Body of pancreas (tissue), 4 donors: ENCODE measurements at regions not wholly inside any gene's neighbourhood (a gene's known extent, or its start where the extent isn't known, plus 50 kb on each side); places are given as distances from the start of the nearest gene placed in this dataset.

ENCODE experiments used
- ATAC-seq: fragments of 150-250 bp; one replicate; pipeline ENCODE4 v1.9.1; 2016
- DNase-seq, 4 donors: peaks; one replicate each; pipeline ENCODE4 v3.0.0-alpha.2; 2019
- H3K27ac ChIP-seq, 4 donors: fragments of 200-600 bp; sonication (generic); 1 replicate in 3 of 4; 2 replicates in 1 of 4; pipeline versions ENCODE4 v1.5.1 to v1.6.1; 2016 to 2019; ENCODE audit warnings: mild to moderate bottlenecking in 1 of 4, mixed read lengths in 1 of 4, moderate library complexity in 1 of 4
- H3K27me3 ChIP-seq, 2 donors: fragments of 200-600 bp; sonication (generic); one replicate each; pipeline ENCODE4 v1.6.0; 2016; ENCODE audit warnings: mild to moderate bottlenecking in 1 of 2
- H3K36me3 ChIP-seq, 2 donors: fragments of 200-600 bp; sonication (generic); replicated peaks in 1 of 2; 2 replicates each; pipeline ENCODE4 v1.5.1; 2016; ENCODE audit warnings: low read depth in 2 of 2; ENCODE audit not compliant: insufficient read depth in 1 of 2
- H3K4me1 ChIP-seq: fragments of 200-600 bp; sonication (generic); one replicate; pipeline ENCODE4 v1.6.0; 2016
- H3K4me3 ChIP-seq, 2 donors: fragments of 200-600 bp; sonication (generic); 1 replicate in 1 of 2; 2 replicates in 1 of 2; pipeline ENCODE4 v1.5.1; 2016 to 2019
- H3K9me3 ChIP-seq, 3 donors: fragments of 200-600 bp; sonication (generic); 1 replicate in 2 of 3; 2 replicates in 1 of 3; pipeline ENCODE4 v1.5.1; 2016
- POLR2A ChIP-seq, 3 donors: fragments of 450-650 bp; IDR thresholded peaks; one replicate each; pipeline ENCODE4 v1.6.1; 2016; ENCODE audit warnings: antibody characterized with exemption in 3 of 3, mild to moderate bottlenecking in 2 of 3
- WGBS, 2 donors: methylation state at CpG; one replicate each; pipeline ENCODE4 v1.1.5; 2017; 5-methylcytosine and 5-hydroxymethylcytosine counted together
- intact Hi-C: fragments of 100-400 bp; cut with DNase I; formaldehyde crosslinking; loops from one replicate; pipeline ENCODE4 v1.15.1; 2023
- TF ChIP-seq, protein P1 (sequence below), 7 experiments: fragments of 450-650 bp in 4 of 7; fragments of 200-600 bp in 3 of 7; sonication (generic) in 3 of 7; IDR thresholded peaks; one replicate each; pipeline ENCODE4 v1.5.1; 2016 to 2019; ENCODE audit warnings: antibody characterized with exemption in 7 of 7

DNA sequence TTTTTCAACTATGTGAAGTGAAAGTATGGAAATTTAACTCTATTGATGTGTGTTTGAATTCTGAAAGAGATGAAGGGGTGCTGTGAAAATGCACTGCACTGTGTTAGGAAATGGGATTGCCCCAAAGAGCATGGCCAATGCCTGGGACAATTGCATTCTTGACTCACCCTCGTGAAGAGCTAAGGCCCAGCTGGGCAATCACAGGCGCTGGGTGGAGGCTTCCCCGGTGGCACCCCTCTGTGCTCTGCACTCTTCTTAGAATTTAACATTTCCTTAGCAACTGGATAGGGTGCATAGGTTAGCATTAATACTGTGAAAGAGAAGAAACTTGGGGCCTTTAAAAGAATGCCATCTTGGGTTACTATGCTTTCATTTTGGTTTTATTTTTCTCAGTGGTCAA lies 179.9 kb upstream of the GOLIM4 start:
- DNase-seq (no peak), ATAC-seq (no peak)
- Histone ChIP-seq H3K27me3 (no peaks in the 10 kb centered on the region), H3K4me1 (no peaks in the 10 kb centered on the region), H3K4me3 (no peak overlapping the region), H3K27ac (no peak overlapping the region), H3K9me3 (no peaks in the 10 kb centered on the region), H3K36me3 (no peaks in the 10 kb centered on the region)
- 60 to 66% methylated on average over 3 of the region's 3 CpGs for WGBS, 2 donors
- TF ChIP-seq POLR2A (IDR thresholded peaks at IDR 0.05) = no peak
- TF ChIP-seq, protein P1, sequence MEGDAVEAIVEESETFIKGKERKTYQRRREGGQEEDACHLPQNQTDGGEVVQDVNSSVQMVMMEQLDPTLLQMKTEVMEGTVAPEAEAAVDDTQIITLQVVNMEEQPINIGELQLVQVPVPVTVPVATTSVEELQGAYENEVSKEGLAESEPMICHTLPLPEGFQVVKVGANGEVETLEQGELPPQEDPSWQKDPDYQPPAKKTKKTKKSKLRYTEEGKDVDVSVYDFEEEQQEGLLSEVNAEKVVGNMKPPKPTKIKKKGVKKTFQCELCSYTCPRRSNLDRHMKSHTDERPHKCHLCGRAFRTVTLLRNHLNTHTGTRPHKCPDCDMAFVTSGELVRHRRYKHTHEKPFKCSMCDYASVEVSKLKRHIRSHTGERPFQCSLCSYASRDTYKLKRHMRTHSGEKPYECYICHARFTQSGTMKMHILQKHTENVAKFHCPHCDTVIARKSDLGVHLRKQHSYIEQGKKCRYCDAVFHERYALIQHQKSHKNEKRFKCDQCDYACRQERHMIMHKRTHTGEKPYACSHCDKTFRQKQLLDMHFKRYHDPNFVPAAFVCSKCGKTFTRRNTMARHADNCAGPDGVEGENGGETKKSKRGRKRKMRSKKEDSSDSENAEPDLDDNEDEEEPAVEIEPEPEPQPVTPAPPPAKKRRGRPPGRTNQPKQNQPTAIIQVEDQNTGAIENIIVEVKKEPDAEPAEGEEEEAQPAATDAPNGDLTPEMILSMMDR (IDR thresholded peaks at IDR 0.05) = no peak
- intact Hi-C loops = no loop called here

DNA sequence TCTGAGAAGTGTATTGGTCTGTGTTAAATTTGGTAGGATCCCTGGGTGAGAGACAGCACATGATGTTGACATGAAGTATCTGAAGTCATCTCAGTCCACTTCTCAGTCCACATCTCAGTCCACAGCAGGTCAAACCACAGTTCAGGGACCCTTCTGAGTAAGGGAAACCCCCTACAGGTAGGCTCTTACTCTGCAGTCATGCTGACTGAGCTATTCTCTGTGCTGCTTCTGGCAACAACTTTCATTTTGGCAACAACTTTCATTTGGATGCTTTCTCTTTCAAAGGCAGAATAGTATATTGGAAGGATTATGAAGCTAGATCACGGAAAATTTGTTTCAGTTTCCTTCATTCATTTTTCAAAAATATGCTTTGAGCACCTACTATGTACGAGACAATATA lies 178.2 kb upstream of the GOLIM4 start:
- ATAC-seq = no peak
- no peaks in the 10 kb centered on the region for H3K9me3 ChIP-seq
- H3K4me1 ChIP-seq = no peaks in the 10 kb centered on the region
- H3K27me3 ChIP-seq = no peaks in the 10 kb centered on the region
- H3K4me3 ChIP-seq = no peak overlapping the region
- no peaks in the 10 kb centered on the region for H3K36me3 ChIP-seq
- intact Hi-C loops = no loop called here
- no peak overlapping the region for H3K27ac ChIP-seq
- TF ChIP-seq POLR2A (IDR thresholded peaks at IDR 0.05) = no peak
- TF ChIP-seq, protein P1 (IDR thresholded peaks at IDR 0.05) = no peak
- 53 to 67% methylated on average over 2 of the region's 2 CpGs for WGBS, 2 donors
- no peak for DNase-seq

DNA sequence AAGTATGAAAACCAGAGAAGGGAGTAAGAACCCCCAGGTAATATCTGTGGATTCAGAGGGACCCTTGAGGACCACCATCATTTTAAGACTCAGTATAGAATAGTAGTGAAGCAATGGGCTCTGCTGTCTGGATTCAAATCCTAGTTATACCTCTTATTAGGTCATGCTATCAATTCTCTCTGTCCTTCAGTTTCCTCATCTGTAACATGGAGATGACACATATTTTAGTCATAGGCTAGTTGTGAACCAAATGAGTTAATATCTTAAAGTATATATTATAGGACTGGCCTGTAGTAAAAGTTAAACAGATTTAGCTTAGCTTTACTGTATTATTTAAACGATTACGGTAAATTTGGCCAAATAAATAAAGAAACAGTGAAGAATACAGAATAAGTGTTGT lies 177.3 kb upstream of the GOLIM4 start:
- no peaks in the 10 kb centered on the region for H3K27me3 ChIP-seq
- TF ChIP-seq POLR2A (IDR thresholded peaks at IDR 0.05) = no peak
- TF ChIP-seq, protein P1 (IDR thresholded peaks at IDR 0.05) = no peak
- no peak overlapping the region for H3K4me3 ChIP-seq
- 86 to 91% methylated on average over 2 of the region's 2 CpGs for WGBS, 2 donors
- no peaks in the 10 kb centered on the region for H3K36me3 ChIP-seq
- H3K9me3 ChIP-seq = no peaks in the 10 kb centered on the region
- no peaks in the 10 kb centered on the region for H3K4me1 ChIP-seq
- no peak overlapping the region for H3K27ac ChIP-seq
- DNase-seq (no peak), ATAC-seq (no peak)
- intact Hi-C loops = no loop called here

DNA sequence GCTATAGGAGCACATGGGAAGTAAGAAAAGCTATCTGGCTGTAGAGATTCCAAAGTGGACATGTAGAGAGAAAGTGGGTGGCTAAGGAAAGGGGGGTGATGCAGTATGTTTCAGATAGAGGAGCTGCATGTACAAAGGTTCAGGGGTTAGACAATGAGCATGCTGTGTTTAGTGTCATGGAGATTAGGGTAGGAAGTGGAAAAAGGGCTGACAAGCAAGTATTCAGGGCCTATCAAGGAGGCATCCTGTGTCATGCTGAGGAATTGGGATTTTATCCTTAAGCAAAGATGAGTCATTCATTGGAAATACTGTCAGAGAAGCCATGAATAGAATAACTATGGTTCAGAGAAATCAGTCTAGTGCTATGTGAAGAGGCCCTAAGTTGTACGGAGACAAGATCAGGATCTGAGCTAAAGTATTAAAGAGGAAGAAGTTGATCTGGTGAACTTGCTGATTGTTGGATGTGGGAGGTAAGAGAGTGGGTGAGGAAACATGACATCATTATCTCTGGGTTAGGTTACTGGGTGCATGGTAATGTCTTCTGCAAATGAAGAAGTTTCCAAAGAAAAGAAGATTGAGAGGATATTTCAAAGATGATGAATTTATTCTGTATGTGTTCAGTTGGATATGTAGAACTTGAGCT lies 176.7 kb upstream of the GOLIM4 start:
- DNase-seq (no peak), ATAC-seq (no peak)
- 68 to 82% methylated on average over 1 of the region's 1 CpG for WGBS, 2 donors
- no peak overlapping the region for H3K4me3 ChIP-seq
- no peak overlapping the region for H3K27ac ChIP-seq
- no peaks in the 10 kb centered on the region for H3K4me1 ChIP-seq
- TF ChIP-seq, protein P1 (IDR thresholded peaks at IDR 0.05) = no peak
- no peak for TF ChIP-seq POLR2A (IDR thresholded peaks at IDR 0.05)
- intact Hi-C loops = no loop called here
- H3K9me3 ChIP-seq = no peaks in the 10 kb centered on the region
- H3K27me3 ChIP-seq = no peaks in the 10 kb centered on the region
- H3K36me3 ChIP-seq = no peaks in the 10 kb centered on the region

DNA sequence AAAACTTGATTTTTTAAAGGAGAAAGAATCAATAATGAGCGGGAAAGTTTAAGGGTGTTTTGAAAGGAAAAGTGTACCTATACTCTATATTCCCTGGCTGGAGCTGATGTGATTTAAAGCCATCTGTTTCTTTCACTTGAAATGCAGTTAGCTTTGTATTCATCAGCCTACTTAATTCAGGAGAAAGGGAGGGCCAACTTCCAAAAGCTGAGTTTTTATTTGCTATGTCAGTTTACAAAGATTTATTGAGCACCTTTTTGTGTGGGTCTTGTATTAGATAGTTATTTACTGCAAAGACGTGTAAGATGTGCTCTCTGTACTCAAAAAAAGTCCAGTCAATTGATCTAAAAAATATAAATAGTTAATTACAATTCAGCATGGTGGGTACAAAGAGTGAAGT lies 176.2 kb upstream of the GOLIM4 start:
- no peak for DNase-seq
- Histone ChIP-seq H3K9me3 (no peaks in the 10 kb centered on the region), H3K4me1 (no peaks in the 10 kb centered on the region), H3K27ac (no peak overlapping the region), H3K36me3 (no peaks in the 10 kb centered on the region), H3K27me3 (no peaks in the 10 kb centered on the region), H3K4me3 (no peak overlapping the region)
- intact Hi-C loops = no loop called here
- no peak for ATAC-seq
- TF ChIP-seq, protein P1 (IDR thresholded peaks at IDR 0.05) = no peak
- no peak for TF ChIP-seq POLR2A (IDR thresholded peaks at IDR 0.05)
- 61 to 73% methylated on average over 2 of the region's 2 CpGs for WGBS, 2 donors
